Prostate gland (tissue), 2 donors: ENCODE measurements at regions not wholly inside any gene's neighbourhood (a gene's known extent, or its start where the extent isn't known, plus 50 kb on each side); places are given as distances from the start of the nearest gene placed in this dataset.

Source experiments
- DNase-seq: peaks from one replicate; pipeline ENCODE4 v3.0.0-alpha.2; 2019; ENCODE audit warnings: low spot score
- H3K27ac ChIP-seq, 2 donors: fragments of 200-600 bp; sonication (generic); 2 replicates each; pipeline ENCODE4 v1.5.1; 2017 to 2019
- H3K27me3 ChIP-seq: fragments of 200-600 bp; sonication (generic); replicated peaks from 2 replicates; pipeline ENCODE4 v1.5.1; 2019; ENCODE audit not compliant: insufficient read depth
- H3K36me3 ChIP-seq, 2 donors: fragments of 200-600 bp; sonication (generic); 1 replicate in 1 of 2; 2 replicates in 1 of 2; pipeline versions ENCODE4 v1.5.1 to v1.8.1; 2017 to 2019
- H3K4me1 ChIP-seq: fragments of 200-600 bp; sonication (generic); replicated peaks from 2 replicates; pipeline ENCODE4 v1.5.1; 2019
- H3K4me3 ChIP-seq, 2 donors: fragments of 200-600 bp; sonication (generic); 2 replicates each; pipeline ENCODE4 v1.5.1; 2017 to 2019
- H3K9me3 ChIP-seq: fragments of 200-600 bp; sonication (generic); 2 replicates; pipeline ENCODE4 v1.5.1; 2017
- CTCF ChIP-seq, 4 experiments: fragments of 200-600 bp in 2 of 4; fragments of 450-650 bp in 2 of 4; sonication (generic) in 2 of 4; IDR thresholded peaks; 1 replicate in 3 of 4; 2 replicates in 1 of 4; pipeline ENCODE4 v1.5.1; 2016 to 2019; ENCODE audit warnings: antibody characterized with exemption in 4 of 4, mild to moderate bottlenecking in 2 of 4, moderate library complexity in 2 of 4
- POLR2A ChIP-seq: fragments of 450-650 bp; IDR thresholded peaks from one replicate; pipeline ENCODE4 v1.6.1; 2016; ENCODE audit warnings: antibody characterized with exemption, mild to moderate bottlenecking
- POLR2AphosphoS5 ChIP-seq: sonication (generic); formaldehyde crosslinking; IDR thresholded peaks from one replicate; pipeline ENCODE4 v1.6.1; 2017; ENCODE audit warnings: antibody characterized with exemption
- WGBS: methylation state at CpG from one replicate; pipeline ENCODE4 v1.1.5; 2018; 5-methylcytosine and 5-hydroxymethylcytosine counted together
- intact Hi-C: fragments of 100-400 bp; cut with DNase I; formaldehyde crosslinking; loops from one replicate; pipeline ENCODE4 v1.14.2; 2022

GRCh38 chr9:7597716-7598115, 201.9 kb downstream of the DMAC1 start:
- Histone ChIP-seq H3K9me3 (no peaks in the 10 kb centered on the region), H3K4me1 (no peaks in the 10 kb centered on the region), H3K36me3 (no peaks in the 10 kb centered on the region), H3K4me3 (no peak overlapping the region), H3K27me3 (no peaks in the 10 kb centered on the region), H3K27ac (no peak overlapping the region)
- 98% methylated on average over 11 of the region's 11 CpGs for WGBS
- no peak for DNase-seq
- intact Hi-C loops, result no loop called here
- TF ChIP-seq POLR2AphosphoS5 (no peak), CTCF (IDR thresholded peaks at IDR 0.05) (no peak), POLR2A (no peak)

GRCh38 chr9:7592321-7593316, 207.0 kb downstream of the DMAC1 start:
- Histone ChIP-seq H3K9me3 (no peaks in the 10 kb centered on the region), H3K4me3 (no peak overlapping the region), H3K36me3 (no peaks in the 10 kb centered on the region), H3K27ac (no peak overlapping the region), H3K4me1 (no peaks in the 10 kb centered on the region), H3K27me3 (no peaks in the 10 kb centered on the region)
- no peak for DNase-seq
- intact Hi-C loops, result no loop called here
- TF ChIP-seq CTCF (IDR thresholded peaks at IDR 0.05) (no peak), POLR2AphosphoS5 (no peak), POLR2A (no peak)
- WGBS, result 64% methylated on average over 10 of the region's 10 CpGs

GRCh38 chr9:7591501-7591900, 208.1 kb downstream of the DMAC1 start:
- DNase-seq, result no peak
- H3K9me3 ChIP-seq, result no peaks in the 10 kb centered on the region
- no peaks in the 10 kb centered on the region for H3K4me1 ChIP-seq
- H3K4me3 ChIP-seq, result no peak overlapping the region
- no peak for TF ChIP-seq POLR2AphosphoS5
- no peak for TF ChIP-seq CTCF (IDR thresholded peaks at IDR 0.05)
- TF ChIP-seq POLR2A, result no peak
- WGBS, result 86% methylated on average over 2 of the region's 2 CpGs
- intact Hi-C loops, result no loop called here
- no peak overlapping the region for H3K27ac ChIP-seq
- no peaks in the 10 kb centered on the region for H3K27me3 ChIP-seq
- no peaks in the 10 kb centered on the region for H3K36me3 ChIP-seq

- 68% methylated on average over 5 of the region's 5 CpGs for WGBS
- Histone ChIP-seq H3K27me3 (no peaks in the 10 kb centered on the region), H3K9me3 (no peaks in the 10 kb centered on the region), H3K4me1 (no peaks in the 10 kb centered on the region), H3K4me3 (no peak overlapping the region), H3K36me3 (no peaks in the 10 kb centered on the region), H3K27ac (no peak overlapping the region)
- no peak for TF ChIP-seq POLR2A
- no peak for TF ChIP-seq POLR2AphosphoS5
- no peak for TF ChIP-seq CTCF (IDR thresholded peaks at IDR 0.05)
- intact Hi-C loops, result no loop called here
- DNase-seq, result no peak
Measured at GRCh38 chr9:7580568-7580967, 219.0 kb downstream of the DMAC1 start.

- H3K4me3 ChIP-seq, result no peak overlapping the region
- intact Hi-C loops, result no loop called here
- H3K9me3 ChIP-seq, result no peaks in the 10 kb centered on the region
- no peak overlapping the region for H3K27ac ChIP-seq
- no peak for TF ChIP-seq POLR2AphosphoS5
- H3K4me1 ChIP-seq, result no peaks in the 10 kb centered on the region
- WGBS, result 0% methylated on average over 1 of the region's 1 CpG
- DNase-seq, result no peak
- no peaks in the 10 kb centered on the region for H3K36me3 ChIP-seq
- H3K27me3 ChIP-seq, result no peaks in the 10 kb centered on the region
Measured at GRCh38 chr9:7579351-7579750, 220.2 kb downstream of the DMAC1 start.
